K562 (cell line): ENCODE measurements at regions not wholly inside any gene's neighbourhood (a gene's known extent, or its start where the extent isn't known, plus 50 kb on each side); places are given as distances from the start of the nearest gene placed in this dataset.

Source experiments
- ATAC-seq: fragments of 200-7000 bp; cut with Tn5 transposase; 3 replicates; pipeline ENCODE4 v1.9.1; 2020; ENCODE audit warnings: moderate library complexity
- BruUV-seq: library from RNA; stranded (reverse); fragments of 400-500 nt; replicated peaks from 2 replicates; lab custom pipeline; 2021; lab: Mats Ljungman, UMichigan
- CTCF ChIA-PET: fragments of 300-600 bp; formaldehyde crosslinking; extraction: SDS; loops from one replicate; lab custom pipeline; 2021; ENCODE audit warnings: low intra/inter-chr PET ratio; lab: Yijun Ruan, JAX
- POLR2A ChIA-PET: fragments of 300-600, 350-650 bp; sonication (Branson Sonifier 250); formaldehyde crosslinking; extraction: SDS; loops from one replicate; lab custom pipeline; 2021; ENCODE audit warnings: antibody characterized with exemption, inconsistent platforms; lab: Yijun Ruan, JAX
- DNase-seq, 4 experiments: peaks; one replicate each; pipeline versions ENCODE4 v3.0.0 to v3.0.0-alpha.2; 2011 to 2018; ENCODE audit warnings: low spot score in 3 of 4, mixed read lengths in 3 of 4; ENCODE audit errors: extremely low read depth in 1 of 4
- FAIRE-seq: peaks from 2 replicates; lab custom pipeline; 2011; peaks lifted over from hg19 to GRCh38; lab: Jason Lieb, UNC
- H2AFZ ChIP-seq: 2 replicates; pipeline ENCODE4 v1.6.0; 2011; ENCODE audit warnings: low read depth, low read length, control low read depth, inconsistent platforms
- H3K27ac ChIP-seq: fragments of 200-600 bp; 3 replicates; pipeline ENCODE4 v1.8.0; 2011; ENCODE audit warnings: low read depth, mild to moderate bottlenecking, control low read depth, inconsistent platforms, low read length, moderate library complexity, mixed read lengths; ENCODE audit errors: extremely low read depth
- H3K27me3 ChIP-seq, 2 experiments: fragments of 300-600 bp in 1 of 2; 2 replicates in 1 of 2; 3 replicates in 1 of 2; pipeline versions ENCODE4 v1.6.0 to v1.8.0; 2011; ENCODE audit warnings: inconsistent platforms in 2 of 2, low read length in 2 of 2, mild to moderate bottlenecking in 1 of 2, mixed read lengths in 1 of 2, moderate library complexity in 1 of 2; ENCODE audit not compliant: control insufficient read depth in 2 of 2, insufficient read depth in 2 of 2
- H3K36me3 ChIP-seq: fragments of 300-600 bp; 3 replicates; pipeline ENCODE4 v1.8.0; 2011; ENCODE audit warnings: mild to moderate bottlenecking, low read length, inconsistent platforms; ENCODE audit not compliant: control insufficient read depth, insufficient read depth
- H3K4me1 ChIP-seq, 2 experiments: fragments of 200-600 bp in 1 of 2; replicated peaks in 1 of 2; 2 replicates in 1 of 2; 3 replicates in 1 of 2; pipeline versions ENCODE4 v1.5.1 to v1.8.0; 2011; ENCODE audit warnings: inconsistent platforms in 2 of 2, low read length in 2 of 2, mild to moderate bottlenecking in 1 of 2, mixed read lengths in 1 of 2, moderate library complexity in 1 of 2; ENCODE audit not compliant: control insufficient read depth in 2 of 2, insufficient read depth in 2 of 2
- H3K4me2 ChIP-seq: 2 replicates; pipeline ENCODE4 v1.6.1; 2011; ENCODE audit warnings: low read length, control low read depth, inconsistent platforms, mixed read lengths; ENCODE audit not compliant: insufficient read depth
- H3K4me3 ChIP-seq: fragments of 200-600 bp; sonication (generic), shearing (Covaris generic); 2 replicates; pipeline ENCODE4 v1.5.1; 2016; ENCODE audit warnings: control low read depth, inconsistent platforms
- H3K79me2 ChIP-seq: fragments of 200-600 bp; 3 replicates; pipeline ENCODE4 v1.8.0; 2011; ENCODE audit warnings: low read length, inconsistent platforms; ENCODE audit not compliant: control insufficient read depth, insufficient read depth
- H3K9ac ChIP-seq, 2 experiments: 2 replicates each; pipeline versions ENCODE4 v1.6.0 to v1.6.1; 2011; ENCODE audit warnings: low read depth in 2 of 2, low read length in 2 of 2, control low read depth in 1 of 2, inconsistent platforms in 1 of 2, mild to moderate bottlenecking in 1 of 2, mixed read lengths in 1 of 2; ENCODE audit not compliant: insufficient read depth in 1 of 2
- H3K9me1 ChIP-seq: one replicate; pipeline ENCODE4 v1.6.0; 2011; ENCODE audit warnings: inconsistent platforms, mild to moderate bottlenecking, low read length, moderate library complexity; ENCODE audit not compliant: control insufficient read depth, insufficient read depth
- H3K9me3 ChIP-seq: replicated peaks from 2 replicates; pipeline ENCODE4 v1.5.1; 2011; ENCODE audit warnings: low read depth, low read length, inconsistent platforms; ENCODE audit not compliant: control insufficient read depth, insufficient read depth
- H4K20me1 ChIP-seq: replicated peaks from 2 replicates; pipeline ENCODE4 v1.6.1; 2011; ENCODE audit warnings: low read length, inconsistent platforms, mixed read lengths; ENCODE audit not compliant: control insufficient read depth, insufficient read depth
- C11orf30 ChIP-seq: fragments of 450-650 bp; IDR thresholded peaks from 2 replicates; pipeline ENCODE4 v1.6.1; 2016; ENCODE audit warnings: low read depth, mild to moderate bottlenecking
- CHD4 ChIP-seq: fragments of 200-600 bp; sonication (generic); IDR thresholded peaks from 3 replicates; pipeline ENCODE4 v1.6.1; 2012; ENCODE audit warnings: low read depth, mild to moderate bottlenecking, mixed read lengths, low read length, inconsistent platforms; ENCODE audit not compliant: insufficient read depth, insufficient replicate concordance, poor library complexity, severe bottlenecking
- E4F1 ChIP-seq: fragments of 250-450 bp; sonication (Bioruptor Pico); IDR thresholded peaks from 2 replicates; pipeline ENCODE4 v1.5.0; 2021; ENCODE audit warnings: mild to moderate bottlenecking, borderline replicate concordance
- EHMT2 ChIP-seq: fragments of 450-650 bp; IDR thresholded peaks from 2 replicates; pipeline ENCODE4 v1.6.1; 2018; ENCODE audit warnings: antibody characterized with exemption
- EP400 ChIP-seq: fragments of 450-650 bp; IDR thresholded peaks from 2 replicates; pipeline ENCODE4 v1.6.1; 2017; ENCODE audit warnings: antibody characterized with exemption, mild to moderate bottlenecking, moderate library complexity
- FOS ChIP-seq: IDR thresholded peaks from 3 replicates; pipeline ENCODE4 v1.6.1; 2011; ENCODE audit not compliant: insufficient read length; ENCODE audit errors: extremely low read depth
- KDM4B ChIP-seq, 2 experiments: fragments of 450-650 bp in 1 of 2; sonication (generic) in 1 of 2; IDR thresholded peaks; 2 replicates each; pipeline ENCODE4 v1.6.1; 2016 to 2017; ENCODE audit warnings: borderline replicate concordance in 2 of 2, antibody characterized with exemption in 1 of 2, low read depth in 1 of 2, mild to moderate bottlenecking in 1 of 2
- MAFF ChIP-seq: IDR thresholded peaks from 2 replicates; pipeline ENCODE4 v1.6.1; 2012; ENCODE audit warnings: low read length, improper control_type of control experiment
- MCM3 ChIP-seq: fragments of 450-650 bp; IDR thresholded peaks from 2 replicates; pipeline ENCODE4 v1.6.1; 2016
- MEIS2 ChIP-seq: fragments of 450-650 bp; IDR thresholded peaks from 2 replicates; pipeline ENCODE4 v1.6.1; 2014; ENCODE audit warnings: mild to moderate bottlenecking; ENCODE audit not compliant: partially characterized antibody
- MYNN ChIP-seq, 2 experiments: sonication (generic); formaldehyde crosslinking in 1 of 2; IDR thresholded peaks; 2 replicates each; pipeline versions ENCODE4 v1.5.0 to v1.6.1; 2016 to 2020; ENCODE audit warnings: antibody characterized with exemption in 1 of 2, missing genetic modification reagents in 1 of 2
- POLR2AphosphoS5 ChIP-seq: IDR thresholded peaks from 2 replicates; pipeline ENCODE4 v1.6.1; 2011; ENCODE audit warnings: mild to moderate bottlenecking, low read depth, low read length, moderate library complexity; ENCODE audit not compliant: control insufficient read depth, insufficient read depth
- TCF7L2 ChIP-seq: fragments of 150-350 bp; IDR thresholded peaks from 2 replicates; pipeline ENCODE4 v1.6.1; 2016; ENCODE audit warnings: low read depth, mild to moderate bottlenecking, low read length, moderate library complexity
- ZBTB49 ChIP-seq: sonication (generic); formaldehyde crosslinking; IDR thresholded peaks from 2 replicates; pipeline ENCODE4 v1.8.0; 2022; ENCODE audit warnings: missing genetic modification reagents, mild to moderate bottlenecking, borderline replicate concordance
- ZFX ChIP-seq: sonication (generic); formaldehyde crosslinking; IDR thresholded peaks from 2 replicates; pipeline ENCODE4 v1.8.0; 2022; ENCODE audit warnings: mild to moderate bottlenecking, missing genetic modification reagents, moderate library complexity
- ZNF316 ChIP-seq: fragments of 450-650 bp; IDR thresholded peaks from 2 replicates; pipeline ENCODE4 v1.6.1; 2016
- WGBS: fragments of 100-300 bp; shearing (Covaris generic); methylation state at CpG from one replicate; pipeline ENCODE4 v1.1.6; 2016; ENCODE audit warnings: low coverage, mixed read lengths; ENCODE audit not compliant: insufficient coverage; ENCODE audit errors: missing lambda C conversion rate; 5-methylcytosine and 5-hydroxymethylcytosine counted together
- in situ Hi-C: fragments of 300-500 bp; cut with MboI; formaldehyde crosslinking; loops from 4 replicates; pipeline ENCODE4 v1.15.0; 2018; ENCODE audit warnings: inconsistent platforms, mixed read lengths
- intact Hi-C: fragments of 100-400 bp; cut with micrococcal nuclease; formaldehyde crosslinking; loops from 2 replicates; pipeline ENCODE4 v1.14.2; 2022
- TF ChIP-seq, protein P1 (sequence below): fragments of 250-450 bp; sonication (Bioruptor Pico); IDR thresholded peaks from 2 replicates; pipeline ENCODE4 v1.4.0; 2020; ENCODE audit warnings: mild to moderate bottlenecking

- Histone ChIP-seq H3K9ac (no peak overlapping the region), H3K27ac (no peak overlapping the region), H3K4me2 (peak overlapping the region; percentile 45; the same call in 1 of the 2 replicates), H3K9me1 (no peaks in the 10 kb centered on the region), H3K36me3 (no peaks in the 10 kb centered on the region), H4K20me1 (no peaks in the 10 kb centered on the region), H3K79me2 (no peaks in the 10 kb centered on the region), H3K4me3 (no peak overlapping the region), H3K4me1 (no peaks in the 10 kb centered on the region; a peak in 1 of 5 replicates), H2AFZ (peak overlapping the region; percentile 3; the same call in 1 of the 2 replicates), H3K9me3 (no peaks in the 10 kb centered on the region), H3K27me3 (peaks cover 15 to 17% of the 10 kb centered on the region in 2 experiments)
- peak; percentile 60 for FAIRE-seq
- intact Hi-C loops: no loop called here
- peak; percentile 91 for ATAC-seq
- CTCF ChIA-PET: no interaction called here
- POLR2A ChIA-PET: interaction anchor here (0.8 to 1.7 kb wide), 2 partner anchors 9 to 11 kb away, joined by 6 to 7 read pairs; no protein-coding TSS in a partner anchor
- peak in 2 of 4 experiments; percentile 38 to 41 for DNase-seq
- no TSS peak for BruUV-seq
- in situ Hi-C loops: no loop called here
- 5% methylated on average over 5 of the region's 5 CpGs for WGBS
- TF ChIP-seq MCM3: no peak
- TF ChIP-seq EP400: no peak
- TF ChIP-seq, protein P1, sequence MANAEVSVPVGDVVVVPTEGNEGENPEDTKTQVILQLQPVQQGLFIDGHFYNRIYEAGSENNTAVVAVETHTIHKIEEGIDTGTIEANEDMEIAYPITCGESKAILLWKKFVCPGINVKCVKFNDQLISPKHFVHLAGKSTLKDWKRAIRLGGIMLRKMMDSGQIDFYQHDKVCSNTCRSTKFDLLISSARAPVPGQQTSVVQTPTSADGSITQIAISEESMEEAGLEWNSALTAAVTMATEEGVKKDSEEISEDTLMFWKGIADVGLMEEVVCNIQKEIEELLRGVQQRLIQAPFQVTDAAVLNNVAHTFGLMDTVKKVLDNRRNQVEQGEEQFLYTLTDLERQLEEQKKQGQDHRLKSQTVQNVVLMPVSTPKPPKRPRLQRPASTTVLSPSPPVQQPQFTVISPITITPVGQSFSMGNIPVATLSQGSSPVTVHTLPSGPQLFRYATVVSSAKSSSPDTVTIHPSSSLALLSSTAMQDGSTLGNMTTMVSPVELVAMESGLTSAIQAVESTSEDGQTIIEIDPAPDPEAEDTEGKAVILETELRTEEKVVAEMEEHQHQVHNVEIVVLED (CRISPR knock-in tag): no peak
- TF ChIP-seq C11orf30: no peak
- no peak for TF ChIP-seq ZBTB49
- no peak for TF ChIP-seq FOS
- TF ChIP-seq MYNN (IDR thresholded peaks at IDR 0.05): no peak
- TF ChIP-seq MYNN (CRISPR knock-in tag; IDR thresholded peaks at IDR 0.05): no peak
- TF ChIP-seq E4F1 (CRISPR knock-in tag): no peak
- no peak for TF ChIP-seq CHD4
- no peak for TF ChIP-seq POLR2AphosphoS5
- TF ChIP-seq ZFX: no peak
- TF ChIP-seq TCF7L2: no peak
- peak; percentile 62 for TF ChIP-seq ZNF316
- no peak for TF ChIP-seq KDM4B (IDR thresholded peaks at IDR 0.05; ENCODE audit: borderline replicate concordance in 2 of 2, low read depth in 1 of 2)
- TF ChIP-seq MAFF: peak; percentile 12; the same call in 1 of the 2 replicates
- TF ChIP-seq EHMT2: no peak
- TF ChIP-seq MEIS2: peak; percentile 52
Observed at GRCh38 chr6:3669916-3670315, 81.6 kb downstream of the PXDC1 start.
